Gastroesophageal sphincter (tissue), 4 donors: ENCODE measurements at regions not wholly inside any gene's neighbourhood (a gene's known extent, or its start where the extent isn't known, plus 50 kb on each side); places are given as distances from the start of the nearest gene placed in this dataset.
"Not testable (repeated sequence)": the region's sequence is repeated elsewhere in the genome, so short reads cannot be mapped to it uniquely, and the experiment has no call there.

Experiments used
- ATAC-seq: fragments of 150-250 bp; one replicate; pipeline ENCODE4 v1.9.1; 2016; ENCODE audit warnings: mild to moderate bottlenecking, moderate library complexity
- H3K27ac ChIP-seq, 4 donors: fragments of 200-600 bp; sonication (generic) in 3 of 4; 1 replicate in 3 of 4; 2 replicates in 1 of 4; pipeline ENCODE4 v1.5.1; 2016 to 2019
- H3K27me3 ChIP-seq: fragments of 200-600 bp; sonication (generic); one replicate; pipeline ENCODE4 v1.5.1; 2019
- H3K36me3 ChIP-seq, 2 donors: fragments of 200-600 bp; sonication (generic); one replicate each; pipeline ENCODE4 v1.5.1; 2019; ENCODE audit warnings: control low read depth in 1 of 2
- H3K4me1 ChIP-seq, 3 donors: fragments of 200-600 bp; sonication (generic); 1 replicate in 2 of 3; 2 replicates in 1 of 3; pipeline ENCODE4 v1.5.1; 2016 to 2019; ENCODE audit warnings: control low read depth in 2 of 3
- H3K4me3 ChIP-seq, 2 donors: fragments of 200-600 bp; sonication (generic); one replicate each; pipeline ENCODE4 v1.5.1; 2019; ENCODE audit warnings: mild to moderate bottlenecking in 1 of 2, moderate library complexity in 1 of 2
- H3K9me3 ChIP-seq, 3 donors: fragments of 200-600 bp; sonication (generic); one replicate each; pipeline ENCODE4 v1.5.1; 2017 to 2019; ENCODE audit warnings: control low read depth in 2 of 3
- EP300 ChIP-seq: sonication (generic); formaldehyde crosslinking; IDR thresholded peaks from one replicate; pipeline ENCODE4 v1.6.1; 2017; ENCODE audit warnings: antibody characterized with exemption, mild to moderate bottlenecking
- POLR2A ChIP-seq, 2 donors: fragments of 450-650 bp; IDR thresholded peaks; one replicate each; pipeline ENCODE4 v1.6.1; 2017; ENCODE audit warnings: antibody characterized with exemption in 2 of 2, mild to moderate bottlenecking in 2 of 2, moderate library complexity in 1 of 2
- POLR2AphosphoS5 ChIP-seq: sonication (generic); formaldehyde crosslinking; IDR thresholded peaks from one replicate; pipeline ENCODE4 v1.6.1; 2017; ENCODE audit warnings: antibody characterized with exemption
- whole genome bisulfite sequencing, 2 donors: methylation state at CpG; one replicate each; pipeline ENCODE4 v1.1.5; 2018; ENCODE audit warnings: low coverage in 1 of 2; 5-methylcytosine and 5-hydroxymethylcytosine counted together
- TF ChIP-seq, protein P1 (sequence below), 4 experiments: fragments of 200-600 bp in 2 of 4; fragments of 450-650 bp in 2 of 4; sonication (generic) in 1 of 4; IDR thresholded peaks; one replicate each; pipeline ENCODE4 v1.5.1; 2017 to 2019; ENCODE audit warnings: antibody characterized with exemption in 4 of 4, mild to moderate bottlenecking in 2 of 4, moderate library complexity in 2 of 4

DNA sequence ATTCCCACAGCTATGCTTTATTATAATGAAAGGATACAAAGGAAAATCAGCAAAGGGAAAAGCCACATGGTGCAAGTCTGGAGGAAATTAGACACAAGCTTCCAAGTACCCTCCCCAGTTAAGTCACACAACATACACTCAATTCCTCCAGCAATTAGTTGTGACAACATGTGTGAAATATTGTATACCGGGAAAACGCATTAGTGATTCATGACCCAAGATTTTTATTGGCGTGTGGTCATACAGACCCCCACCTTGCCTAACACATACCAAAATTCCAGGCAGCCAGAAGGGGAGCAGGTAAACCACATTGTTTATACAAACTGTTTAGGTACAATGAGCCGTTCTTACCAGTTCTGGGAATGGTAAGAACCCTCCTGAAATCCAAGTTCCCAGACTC is 160.6 kb downstream of the CYB561 start:
- 93 to 94% methylated on average over 4 of the region's 4 CpGs for WGBS, 2 donors
- Histone ChIP-seq H3K9me3 (peaks cover 0 to 24% (median 2%) of the 10 kb centered on the region in 3 donors), H3K36me3 (no peaks in the 10 kb centered on the region), H3K4me3 (no peak overlapping the region), H3K27me3 (no peaks in the 10 kb centered on the region), H3K27ac (no peak overlapping the region), H3K4me1 (peaks cover 0 to 13% (median 0%) of the 10 kb centered on the region in 3 donors)
- no peak for TF ChIP-seq EP300
- TF ChIP-seq, protein P1, sequence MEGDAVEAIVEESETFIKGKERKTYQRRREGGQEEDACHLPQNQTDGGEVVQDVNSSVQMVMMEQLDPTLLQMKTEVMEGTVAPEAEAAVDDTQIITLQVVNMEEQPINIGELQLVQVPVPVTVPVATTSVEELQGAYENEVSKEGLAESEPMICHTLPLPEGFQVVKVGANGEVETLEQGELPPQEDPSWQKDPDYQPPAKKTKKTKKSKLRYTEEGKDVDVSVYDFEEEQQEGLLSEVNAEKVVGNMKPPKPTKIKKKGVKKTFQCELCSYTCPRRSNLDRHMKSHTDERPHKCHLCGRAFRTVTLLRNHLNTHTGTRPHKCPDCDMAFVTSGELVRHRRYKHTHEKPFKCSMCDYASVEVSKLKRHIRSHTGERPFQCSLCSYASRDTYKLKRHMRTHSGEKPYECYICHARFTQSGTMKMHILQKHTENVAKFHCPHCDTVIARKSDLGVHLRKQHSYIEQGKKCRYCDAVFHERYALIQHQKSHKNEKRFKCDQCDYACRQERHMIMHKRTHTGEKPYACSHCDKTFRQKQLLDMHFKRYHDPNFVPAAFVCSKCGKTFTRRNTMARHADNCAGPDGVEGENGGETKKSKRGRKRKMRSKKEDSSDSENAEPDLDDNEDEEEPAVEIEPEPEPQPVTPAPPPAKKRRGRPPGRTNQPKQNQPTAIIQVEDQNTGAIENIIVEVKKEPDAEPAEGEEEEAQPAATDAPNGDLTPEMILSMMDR (IDR thresholded peaks at IDR 0.05) = no peak
- no peak for TF ChIP-seq POLR2A (IDR thresholded peaks at IDR 0.05)
- no peak for TF ChIP-seq POLR2AphosphoS5
- no peak for ATAC-seq

GRCh38 chr17:63286254-63286653 is 159.9 kb downstream of the CYB561 start:
- Histone ChIP-seq H3K36me3 (no peaks in the 10 kb centered on the region), H3K27ac (no peak overlapping the region), H3K4me3 (no peak overlapping the region), H3K4me1 (peaks cover 0 to 13% (median 0%) of the 10 kb centered on the region in 3 donors), H3K9me3 (peaks cover 0 to 24% (median 2%) of the 10 kb centered on the region in 3 donors), H3K27me3 (no peaks in the 10 kb centered on the region)
- no peak for ATAC-seq
- TF ChIP-seq EP300 = no peak
- TF ChIP-seq POLR2AphosphoS5 = no peak
- TF ChIP-seq, protein P1 (IDR thresholded peaks at IDR 0.05) = no peak
- TF ChIP-seq POLR2A (IDR thresholded peaks at IDR 0.05) = no peak

- H3K4me3 ChIP-seq, H3K27ac ChIP-seq, ATAC-seq, H3K27me3 ChIP-seq, H3K36me3 ChIP-seq: not testable (repeated sequence)
- WGBS, 2 donors = 89 to 94% methylated on average over 3 of the region's 4 CpGs
- Histone ChIP-seq H3K4me1 (peaks cover 0 to 12% (median 0%) of the 10 kb centered on the region in 3 donors), H3K9me3 (peaks cover 0 to 24% (median 2%) of the 10 kb centered on the region in 3 donors)
Measured at GRCh38 chr17:63287006-63287405, 159.1 kb downstream of the CYB561 start.

GRCh38 chr17:63289931-63290330 is 156.2 kb downstream of the CYB561 start:
- Histone ChIP-seq H3K9me3 (peaks cover 0 to 18% (median 2%) of the 10 kb centered on the region in 3 donors), H3K36me3 (no peaks in the 10 kb centered on the region), H3K4me3 (no peak overlapping the region), H3K27me3 (no peaks in the 10 kb centered on the region), H3K27ac (no peak overlapping the region), H3K4me1 (peaks cover 0 to 33% (median 3%) of the 10 kb centered on the region in 3 donors)
- no peak for ATAC-seq
- TF ChIP-seq, protein P1 (IDR thresholded peaks at IDR 0.05) = no peak
- TF ChIP-seq POLR2AphosphoS5 = no peak
- no peak for TF ChIP-seq EP300
- TF ChIP-seq POLR2A (IDR thresholded peaks at IDR 0.05) = no peak
- 67 to 100% methylated on average over 1 of the region's 1 CpG for WGBS, 2 donors

DNA sequence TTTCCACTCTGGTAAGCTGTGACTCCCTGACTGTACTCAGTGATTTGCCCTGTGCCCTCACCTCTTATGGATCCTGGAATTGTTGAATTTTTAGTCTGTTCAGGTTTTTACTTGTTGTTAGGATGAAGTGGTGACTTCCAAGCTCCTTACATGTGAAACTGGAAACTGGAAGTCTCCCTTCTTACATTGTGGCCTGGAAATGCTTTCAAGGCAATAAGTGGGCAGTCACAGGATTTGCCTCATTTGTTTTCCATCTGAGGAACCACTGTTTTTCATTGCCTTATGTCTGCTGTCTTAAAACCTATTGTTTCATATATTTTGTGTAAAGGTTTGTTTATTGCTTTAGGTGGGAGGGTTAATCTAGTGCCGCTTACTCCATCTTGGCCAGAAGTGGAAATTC is 155.8 kb downstream of the CYB561 start:
- Histone ChIP-seq H3K27me3 (no peaks in the 10 kb centered on the region), H3K4me1 (peaks cover 0 to 33% (median 6%) of the 10 kb centered on the region in 3 donors), H3K27ac (no peak overlapping the region), H3K9me3 (peaks cover 0 to 17% (median 2%) of the 10 kb centered on the region in 3 donors), H3K36me3 (no peaks in the 10 kb centered on the region), H3K4me3 (no peak overlapping the region)
- WGBS, 2 donors = 90 to 100% methylated on average over 1 of the region's 1 CpG
- TF ChIP-seq POLR2A (IDR thresholded peaks at IDR 0.05) = no peak
- no peak for ATAC-seq

DNA sequence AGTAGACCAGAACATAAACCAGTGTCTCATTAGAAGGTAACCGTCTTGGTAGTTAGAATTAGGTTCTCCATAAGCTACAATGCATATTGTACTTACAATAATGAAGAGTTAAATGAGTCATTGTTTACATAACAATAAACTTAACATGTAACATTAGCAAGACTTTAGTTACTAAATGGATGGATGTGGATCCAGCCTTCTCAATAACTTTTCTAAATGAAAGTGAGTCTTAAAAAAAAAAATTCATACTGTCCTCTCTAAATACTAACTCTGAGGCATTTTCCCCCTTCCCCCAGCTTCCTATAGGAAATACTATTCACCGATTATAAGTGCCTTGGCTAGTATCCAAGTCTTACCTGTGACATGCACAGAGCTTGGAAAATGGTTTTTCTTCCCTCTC is 155.3 kb downstream of the CYB561 start:
- Histone ChIP-seq H3K27me3 (no peaks in the 10 kb centered on the region), H3K27ac (no peak overlapping the region), H3K4me1 (peaks cover 0 to 33% (median 6%) of the 10 kb centered on the region in 3 donors), H3K4me3 (no peak overlapping the region), H3K9me3 (peaks cover 0 to 15% (median 0%) of the 10 kb centered on the region in 3 donors), H3K36me3 (no peaks in the 10 kb centered on the region)
- 59 to 61% methylated on average over 2 of the region's 2 CpGs for WGBS, 2 donors
- TF ChIP-seq, protein P1 (IDR thresholded peaks at IDR 0.05) = no peak
- TF ChIP-seq POLR2AphosphoS5 (no peak), EP300 (no peak), POLR2A (IDR thresholded peaks at IDR 0.05) (no peak)
- ATAC-seq = no peak
